Islet of Langerhans (tissue), 1 donor: ENCODE measurements at regions not wholly inside any gene's neighbourhood (a gene's known extent, or its start where the extent isn't known, plus 50 kb on each side); places are given as distances from the start of the nearest gene placed in this dataset.
"Not testable (repeated sequence)": the region's sequence is repeated elsewhere in the genome, so short reads cannot be mapped to it uniquely, and the experiment has no call there.

Source experiments
- FAIRE-seq: peaks from one replicate; lab custom pipeline; 2011; peaks lifted over from hg19 to GRCh38; lab: Jason Lieb, UNC

DNA sequence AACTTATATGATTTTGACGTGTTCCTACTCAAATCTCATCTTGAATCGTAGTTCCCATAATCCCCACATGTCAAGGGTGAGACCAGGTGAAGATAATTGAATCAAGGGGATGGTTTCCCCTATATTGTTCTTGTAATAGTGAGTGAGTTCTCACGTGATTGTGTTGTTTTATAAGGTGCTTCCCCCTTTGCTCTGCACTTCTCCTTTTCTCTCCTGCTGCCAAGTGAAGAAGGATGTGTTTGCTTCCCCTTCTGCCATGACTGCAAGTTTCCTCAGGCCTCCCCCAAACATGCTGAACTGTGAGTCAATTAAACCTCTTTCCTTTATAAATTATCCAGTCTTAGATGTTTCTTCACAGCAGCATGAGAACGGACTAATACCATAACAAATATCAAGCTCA is 83.2 kb downstream of the MANEA start:
- no peak for FAIRE-seq

DNA sequence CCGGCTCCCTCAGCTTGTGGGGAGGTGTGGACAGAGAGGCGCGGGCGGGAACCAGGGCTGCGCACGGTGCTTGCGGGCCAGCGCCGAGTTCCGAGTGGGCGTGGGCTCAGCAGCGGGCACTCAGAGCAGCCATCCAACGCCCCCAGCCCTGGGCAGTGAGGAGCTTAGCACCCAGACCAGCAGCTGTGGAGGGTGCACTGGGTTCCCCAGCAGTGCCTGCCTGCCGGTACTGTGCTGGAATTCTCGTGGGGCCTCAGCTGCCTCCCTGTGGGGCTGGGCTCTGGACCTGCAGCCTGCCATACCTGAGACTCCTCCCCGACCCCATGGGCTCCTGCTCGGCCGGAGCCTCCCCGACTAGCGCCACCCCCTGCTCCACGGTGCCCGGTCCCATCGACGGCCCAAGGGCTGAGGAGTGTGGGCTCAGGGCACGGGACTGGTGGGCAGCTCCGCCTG is 92.7 kb downstream of the MANEA start:
- no peak for FAIRE-seq

DNA sequence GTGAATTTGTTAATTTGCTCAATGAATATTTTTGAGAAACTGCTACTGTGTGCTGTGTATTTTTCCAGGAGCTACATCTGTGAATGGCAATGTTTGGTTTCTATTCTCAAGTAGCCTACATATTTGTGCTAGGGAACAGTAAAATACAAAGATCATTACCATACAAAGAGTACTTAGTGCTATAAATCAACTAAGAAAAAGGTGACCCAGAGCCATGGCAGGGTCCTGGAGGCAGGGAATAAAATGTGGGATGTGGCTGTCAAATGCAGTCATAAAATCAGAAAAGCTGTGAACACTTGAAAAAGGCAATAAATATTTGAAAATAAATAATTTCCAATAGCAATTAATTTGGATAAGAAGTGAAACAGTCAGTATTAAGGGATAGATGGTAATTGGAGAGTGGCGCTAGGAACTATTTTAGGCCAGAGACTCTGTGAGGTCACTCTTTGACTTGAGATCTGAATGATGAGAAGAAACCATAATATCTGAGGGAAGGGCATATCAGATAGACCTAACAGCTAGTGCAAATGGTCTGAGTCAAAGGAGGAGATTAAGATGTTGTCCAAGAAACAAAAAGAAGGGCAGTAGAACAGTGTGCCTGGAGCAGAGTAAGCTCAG is 98.8 kb downstream of the MANEA start:
- FAIRE-seq = no peak

DNA sequence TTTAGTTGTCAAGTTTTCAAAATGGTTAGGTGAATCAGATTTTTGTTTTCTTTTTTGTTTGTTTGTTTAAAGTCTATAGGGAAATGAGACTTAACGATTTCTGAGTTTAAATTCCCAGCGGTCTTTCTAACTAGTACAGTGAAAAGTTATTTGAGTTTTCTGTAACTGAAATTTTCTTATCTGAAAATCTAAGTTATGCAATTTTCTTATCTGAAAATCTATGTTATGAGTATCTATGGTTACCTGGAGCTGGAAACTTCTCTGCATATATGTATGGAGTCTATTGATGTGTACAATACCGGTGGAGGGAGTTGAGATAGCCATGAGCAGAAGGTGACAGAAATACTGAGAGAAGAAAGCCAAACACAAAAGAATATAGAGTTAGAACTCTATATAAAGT is 102.6 kb downstream of the MANEA start:
- FAIRE-seq = no peak

DNA sequence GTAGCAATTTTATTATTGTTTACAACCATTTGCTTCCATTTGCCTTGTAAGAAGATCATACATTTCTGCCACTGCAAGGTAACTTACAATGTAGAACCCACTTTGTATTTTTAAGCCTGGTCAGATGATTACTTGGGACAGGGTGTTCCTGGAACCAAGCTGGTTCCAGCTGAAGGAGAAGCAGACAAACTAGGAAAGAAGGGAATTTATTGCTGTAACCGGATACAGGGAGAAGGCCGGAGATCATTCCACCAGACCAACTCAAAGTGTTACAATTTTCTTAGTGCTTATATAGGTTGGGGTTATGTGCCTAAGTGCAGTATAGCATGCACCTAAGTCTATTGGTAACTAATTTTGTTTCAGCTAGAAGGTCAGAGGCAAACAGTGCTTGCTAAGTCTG is 104.4 kb downstream of the MANEA start:
- no peak for FAIRE-seq

DNA sequence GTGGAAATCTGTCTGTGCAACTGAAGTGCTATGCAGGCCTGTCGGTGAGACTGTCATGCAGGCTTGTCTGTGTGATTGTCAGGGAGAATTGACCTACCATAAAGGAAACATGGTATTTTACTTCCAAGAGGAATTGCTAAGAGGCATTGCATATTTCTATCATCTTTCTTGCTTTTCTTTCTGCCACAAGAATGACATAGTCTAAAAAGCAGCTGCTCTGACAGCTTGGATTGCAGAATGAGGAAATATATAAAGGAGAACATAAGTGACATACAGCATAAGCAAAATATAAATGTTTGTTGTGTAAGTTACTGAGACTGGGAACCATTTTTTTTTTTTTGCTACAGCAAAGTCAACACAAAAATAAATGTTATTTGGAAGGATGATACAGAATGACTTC is 105.1 kb downstream of the MANEA start:
- no peak for FAIRE-seq

DNA sequence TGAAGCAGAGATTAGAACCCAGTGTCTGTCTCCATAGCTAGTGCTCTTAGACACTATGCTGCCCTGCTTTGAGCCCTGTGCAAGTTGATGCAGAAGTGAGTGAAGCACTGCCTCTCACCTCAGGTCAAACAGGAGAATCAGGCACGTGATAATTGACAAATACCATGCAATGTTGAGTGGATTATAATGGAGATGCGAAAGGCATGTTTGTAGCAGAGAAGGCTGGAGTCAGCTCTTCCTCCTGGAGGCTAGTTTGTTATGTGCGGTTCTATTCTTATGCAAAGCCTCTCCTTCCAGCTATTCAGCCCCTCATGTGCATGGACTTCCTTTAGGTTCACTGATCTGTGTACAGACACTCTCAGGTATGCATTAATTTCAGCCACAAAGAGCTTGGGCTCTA is 108.5 kb downstream of the MANEA start:
- no peak for FAIRE-seq

DNA sequence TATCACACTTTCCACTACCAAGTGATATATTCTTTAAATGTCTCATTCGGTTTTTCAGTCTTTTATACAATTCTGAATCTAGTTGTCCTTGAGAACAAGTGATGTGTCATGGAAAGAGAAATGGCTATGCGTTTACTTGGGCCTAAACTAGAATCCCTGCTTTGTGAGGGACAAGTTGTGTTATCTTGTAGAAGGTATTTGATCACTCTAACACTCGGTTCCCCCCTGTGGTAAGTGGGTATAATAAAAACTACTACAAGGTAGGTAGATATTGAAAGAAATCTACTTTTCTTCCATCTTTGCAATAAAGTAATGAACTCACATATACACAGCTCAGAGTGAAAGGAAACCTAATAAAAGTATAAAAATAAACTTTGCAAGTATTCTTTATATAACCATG is 108.9 kb downstream of the MANEA start:
- FAIRE-seq = no peak

DNA sequence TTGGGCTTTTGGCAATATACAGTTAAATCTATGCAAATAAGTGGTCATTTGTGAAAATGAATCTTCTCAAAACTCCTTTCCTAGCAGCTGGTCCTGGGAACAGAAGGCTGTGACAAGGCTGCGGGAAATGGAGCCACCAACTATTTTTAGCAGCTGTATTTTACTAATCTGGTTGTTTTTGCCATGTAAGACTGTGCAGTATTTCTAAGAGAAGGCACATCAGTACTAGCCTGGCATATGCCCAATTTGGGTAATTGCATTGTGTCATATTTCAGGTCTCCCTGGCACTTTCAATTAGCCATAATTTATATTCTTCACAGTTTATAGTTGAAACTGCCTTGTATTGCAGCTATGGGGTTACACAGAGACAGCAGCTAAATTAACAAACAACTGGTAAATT is 109.6 kb downstream of the MANEA start:
- FAIRE-seq = no peak

DNA sequence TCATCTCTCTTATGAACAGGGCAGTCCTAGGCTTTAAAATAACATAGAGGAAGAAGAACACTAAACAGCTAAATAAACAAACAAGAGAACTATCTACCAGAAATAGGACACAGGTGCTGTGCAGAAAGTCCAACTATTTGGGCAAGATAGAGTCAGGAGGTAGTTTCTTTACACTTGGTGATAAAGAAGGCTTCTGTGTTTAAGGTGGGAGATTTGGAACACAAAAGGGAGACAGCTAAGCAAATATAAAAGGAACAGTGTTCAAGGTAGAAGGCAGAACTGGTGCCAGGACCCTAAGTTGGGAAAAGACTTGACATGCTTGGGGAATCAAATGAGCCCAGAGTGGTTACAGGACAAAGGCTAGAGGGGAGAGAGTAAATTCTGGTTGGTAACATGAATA is 110.5 kb downstream of the MANEA start:
- no peak for FAIRE-seq

DNA sequence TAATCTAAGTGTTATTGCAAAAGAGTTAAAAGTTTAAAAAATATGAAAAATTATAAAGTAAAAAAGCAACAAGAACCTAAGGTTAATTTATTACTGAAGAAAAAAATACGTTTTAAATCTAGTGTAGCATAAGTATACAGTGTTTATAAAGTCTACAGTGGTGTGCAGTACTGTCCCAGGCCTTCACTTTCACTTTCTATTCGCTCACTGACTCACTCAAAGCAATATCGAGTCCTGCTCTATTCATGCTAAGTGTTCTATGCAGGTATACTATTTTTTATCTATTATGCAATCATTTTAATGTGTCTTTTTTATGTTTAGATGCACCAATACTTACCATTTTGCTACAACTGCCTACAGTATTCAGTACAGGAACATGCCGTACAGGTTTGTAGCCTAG is 113.0 kb downstream of the MANEA start:
- no peak for FAIRE-seq

DNA sequence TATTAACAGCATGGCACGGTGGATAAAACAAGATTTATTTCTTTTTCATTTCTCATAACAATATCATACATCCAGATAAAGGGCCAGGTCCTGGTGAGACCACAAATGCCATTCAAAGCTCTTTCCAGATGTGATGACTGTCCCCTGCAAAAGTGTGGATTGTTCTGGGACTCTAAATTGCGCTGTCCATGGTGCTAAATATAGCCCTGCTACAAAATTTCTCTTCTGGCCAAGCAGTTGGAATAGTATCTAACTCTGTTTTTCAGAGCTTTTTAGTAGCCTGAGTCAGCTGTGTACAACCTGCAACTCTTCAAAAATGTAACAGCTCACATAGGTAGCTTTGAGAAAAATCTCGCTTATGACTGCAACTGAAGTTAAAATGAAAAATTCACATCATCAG is 115.8 kb downstream of the MANEA start:
- FAIRE-seq = no peak

DNA sequence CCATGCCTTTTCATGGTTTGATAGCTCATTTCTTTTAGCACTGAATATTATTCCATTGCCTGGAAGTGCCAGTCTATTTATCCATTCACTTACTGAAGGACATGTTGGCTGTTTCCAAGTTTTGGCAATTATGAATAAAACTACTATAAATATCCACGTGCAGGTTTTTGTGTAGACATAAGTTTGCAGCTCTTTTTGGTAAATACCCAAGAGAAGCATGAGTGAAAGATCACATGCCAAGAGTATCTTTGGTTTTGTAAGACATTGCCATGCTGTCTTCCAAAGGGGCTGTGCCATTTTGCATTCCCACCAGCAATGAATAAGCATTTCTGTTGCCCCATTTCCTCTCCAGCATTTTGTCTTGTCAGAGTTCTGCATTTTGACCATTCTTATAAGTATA is 120.9 kb downstream of the MANEA start:
- FAIRE-seq = no peak

DNA sequence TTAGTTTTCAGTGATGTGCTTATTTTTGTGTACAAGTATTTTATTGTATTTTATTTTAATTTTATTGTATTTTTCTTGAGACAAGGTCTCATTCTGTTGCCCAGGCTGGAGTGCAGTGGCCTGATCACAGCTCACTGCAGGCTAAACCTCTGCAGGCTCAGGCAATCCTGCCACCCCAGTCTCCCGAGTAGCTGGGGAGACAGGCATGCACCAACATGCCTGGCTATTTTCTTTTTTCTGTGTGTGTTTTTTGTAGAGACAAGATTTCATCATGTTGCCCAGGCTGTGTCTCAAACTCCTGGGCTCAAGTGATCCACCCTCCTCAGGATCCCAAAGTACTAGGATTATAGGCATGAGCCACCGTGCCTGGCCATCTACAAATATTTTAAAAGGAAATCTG is 146.3 kb downstream of the MANEA start:
- FAIRE-seq = no peak

DNA sequence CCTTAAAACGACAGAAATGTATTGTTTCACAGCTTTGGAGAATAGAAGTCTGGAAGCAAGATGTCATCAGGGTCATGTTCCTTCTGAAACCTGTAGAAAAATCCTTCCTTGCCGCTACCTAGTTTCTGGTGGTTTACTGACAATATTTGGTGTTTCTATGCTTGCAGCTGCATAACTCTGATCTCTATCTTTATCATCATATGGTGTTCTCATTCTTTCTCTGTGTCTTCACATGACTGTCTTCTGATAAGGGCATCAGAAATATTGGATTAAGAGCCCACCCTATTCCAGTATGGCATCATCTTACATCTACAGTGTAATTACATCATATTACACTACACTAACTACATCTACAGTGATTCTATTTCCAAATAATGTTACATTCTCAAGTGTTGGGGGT is 148.0 kb downstream of the MANEA start:
- FAIRE-seq = no peak

DNA sequence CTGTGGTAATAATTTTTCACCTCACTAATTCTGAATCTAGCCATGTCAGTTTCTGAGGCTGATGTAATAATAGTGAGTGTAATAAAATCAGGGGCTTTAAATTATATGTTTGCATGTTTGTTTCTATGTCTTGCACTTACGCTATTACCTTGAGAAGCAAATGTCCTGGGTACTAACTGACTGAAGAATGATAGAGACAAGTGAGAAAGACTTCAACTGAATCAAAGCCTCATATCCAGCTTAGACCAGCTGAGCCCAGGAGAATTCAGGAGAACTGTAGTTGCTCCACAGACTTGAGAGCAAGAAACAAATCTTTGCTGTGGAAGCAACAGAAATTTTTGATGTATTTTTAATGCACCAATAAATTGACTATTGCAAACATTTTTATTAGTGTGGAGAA is 162.8 kb downstream of the MANEA start:
- no peak for FAIRE-seq

DNA sequence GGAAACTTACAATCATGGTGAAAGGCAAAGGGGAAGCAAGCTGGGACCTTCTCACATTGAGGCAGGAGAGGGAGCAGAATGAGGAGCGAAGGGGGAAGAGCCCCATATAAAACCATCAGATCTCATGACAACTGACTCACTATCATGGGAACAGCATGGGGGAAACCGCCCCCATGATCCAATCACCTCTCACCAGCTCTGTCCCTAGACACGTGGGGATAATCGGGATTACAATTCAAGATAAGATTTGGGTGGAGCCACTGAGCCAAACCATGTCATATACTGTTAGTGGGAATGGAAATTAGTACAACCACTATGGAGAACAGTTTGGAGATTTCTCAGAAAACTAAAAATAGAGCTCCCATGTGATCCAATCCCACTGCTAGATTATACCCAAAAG is 163.7 kb downstream of the MANEA start:
- FAIRE-seq = no peak

DNA sequence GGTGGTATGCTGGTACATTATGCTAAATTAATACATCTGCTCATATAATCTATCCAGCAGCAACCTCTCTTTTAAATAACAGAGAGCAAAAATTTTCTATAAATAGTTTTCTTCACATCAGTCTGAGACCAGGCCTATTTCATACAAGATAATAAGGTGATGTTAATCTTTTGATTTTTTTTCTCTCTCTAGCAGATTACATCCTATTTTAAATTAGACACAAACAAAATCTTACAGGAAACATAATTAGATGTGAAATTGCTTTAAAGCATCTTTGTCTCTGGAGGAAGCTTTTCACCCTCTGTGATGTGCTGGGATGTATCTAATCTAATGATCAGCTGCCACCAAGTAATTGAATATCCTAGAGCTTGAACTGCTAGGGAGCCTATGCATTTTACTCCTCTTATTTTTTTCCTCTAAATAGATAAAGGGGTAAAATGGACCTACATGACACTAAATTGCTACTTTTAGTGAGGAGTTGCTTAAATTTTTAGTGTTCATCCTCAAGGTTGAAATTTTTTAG is 165.5 kb downstream of the MANEA start:
- FAIRE-seq = no peak

DNA sequence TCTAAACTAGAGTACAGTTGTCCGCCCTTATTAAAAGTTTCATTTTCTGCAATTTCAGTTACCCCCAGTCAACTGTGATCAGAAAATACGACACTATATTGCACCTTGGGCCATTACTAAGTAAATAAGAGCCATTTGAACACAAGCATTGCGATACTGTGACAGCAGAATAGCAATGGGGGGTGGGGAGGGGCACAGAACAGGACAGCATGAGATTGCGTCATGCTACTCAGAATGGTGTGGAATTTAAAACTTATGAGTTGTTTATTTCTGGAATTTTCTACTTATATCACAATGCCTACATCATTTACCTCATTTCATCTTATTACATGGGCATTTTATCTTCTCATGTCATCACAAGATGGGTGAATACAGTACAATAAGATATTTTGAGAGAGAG is 166.3 kb downstream of the MANEA start:
- no peak for FAIRE-seq

DNA sequence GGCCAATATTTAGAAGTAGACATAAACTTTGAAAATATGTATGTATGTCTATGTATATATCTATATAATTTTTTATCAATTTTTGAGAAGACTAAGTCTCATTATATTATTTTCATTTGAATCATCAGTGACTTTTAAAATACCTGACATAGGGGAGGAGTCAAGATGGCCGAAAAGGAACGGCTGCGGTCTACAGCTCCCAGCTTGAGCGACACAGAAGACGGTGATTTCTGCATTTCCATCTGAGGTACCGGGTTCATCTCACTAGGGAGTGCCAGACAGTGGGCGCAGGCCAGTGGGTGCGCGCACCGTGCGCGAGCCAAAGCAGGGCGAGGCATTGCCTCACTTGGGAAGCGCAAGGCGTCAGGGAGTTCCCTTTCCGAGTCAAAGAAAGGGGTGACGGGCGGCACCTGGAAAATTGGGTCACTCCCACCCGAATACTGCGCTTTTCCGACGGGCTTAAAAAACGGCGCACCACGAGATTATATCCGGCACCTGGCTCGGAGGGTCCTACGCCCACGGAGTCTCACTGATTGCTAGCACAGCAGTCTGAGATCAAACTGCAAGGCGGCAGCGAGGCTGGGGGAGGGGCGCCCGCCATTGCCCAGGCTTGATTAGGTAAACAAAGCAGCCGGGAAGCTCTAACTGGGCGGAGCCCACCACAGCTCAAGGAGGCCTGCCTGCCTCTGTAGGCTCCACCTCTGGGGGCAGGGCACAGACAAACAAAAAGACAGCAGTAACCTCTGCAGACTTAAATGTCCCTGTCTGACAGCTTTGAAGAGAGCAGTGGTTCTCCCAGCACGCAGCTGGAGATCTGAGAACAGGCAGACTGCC is 181.1 kb downstream of the MANEA start:
- FAIRE-seq = not testable (repeated sequence)

DNA sequence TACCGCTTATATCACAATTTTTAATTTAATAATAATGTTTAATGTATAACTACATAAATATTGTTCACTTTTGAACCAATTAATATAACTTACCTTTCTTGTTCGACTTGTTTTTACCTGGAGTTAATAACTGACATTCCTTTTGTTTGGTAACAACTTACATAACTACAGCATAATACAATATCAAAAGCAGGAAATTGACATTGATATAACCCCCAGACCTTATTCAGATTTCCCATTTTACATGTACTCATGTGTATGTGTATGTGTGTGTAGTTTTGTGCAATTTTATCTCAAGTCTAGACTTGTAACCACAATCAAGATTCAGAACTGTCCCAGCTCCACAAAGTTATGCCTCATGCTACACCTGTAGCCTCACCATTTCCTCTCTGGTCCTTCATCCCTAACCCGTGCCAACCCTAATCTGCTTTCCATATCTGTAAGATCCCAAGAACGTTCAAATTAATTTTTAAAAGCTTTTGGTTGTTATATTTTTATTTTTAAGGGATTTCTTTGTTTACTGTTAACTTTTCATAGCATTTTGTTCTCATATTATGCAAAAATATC is 190.6 kb downstream of the MANEA start:
- FAIRE-seq = no peak

DNA sequence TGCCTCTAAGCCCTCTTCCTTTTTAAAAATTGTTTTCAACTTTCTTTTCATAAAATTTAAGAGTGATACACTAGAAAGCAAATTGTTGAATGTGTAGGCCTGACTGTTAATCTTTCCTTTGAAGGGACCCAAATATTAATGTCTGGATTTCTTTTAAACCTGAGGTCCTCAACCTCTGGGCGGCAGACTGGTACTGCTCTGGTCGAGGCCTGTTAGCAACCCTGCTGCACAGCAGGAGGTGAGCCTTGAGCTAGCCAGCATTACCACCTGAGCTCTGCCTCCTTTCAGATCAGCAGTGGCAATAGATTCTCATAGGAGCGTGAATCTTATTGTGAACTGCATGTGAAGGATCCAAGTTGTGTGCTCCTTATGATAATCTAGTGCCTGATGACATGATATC is 191.2 kb downstream of the MANEA start:
- FAIRE-seq = no peak

DNA sequence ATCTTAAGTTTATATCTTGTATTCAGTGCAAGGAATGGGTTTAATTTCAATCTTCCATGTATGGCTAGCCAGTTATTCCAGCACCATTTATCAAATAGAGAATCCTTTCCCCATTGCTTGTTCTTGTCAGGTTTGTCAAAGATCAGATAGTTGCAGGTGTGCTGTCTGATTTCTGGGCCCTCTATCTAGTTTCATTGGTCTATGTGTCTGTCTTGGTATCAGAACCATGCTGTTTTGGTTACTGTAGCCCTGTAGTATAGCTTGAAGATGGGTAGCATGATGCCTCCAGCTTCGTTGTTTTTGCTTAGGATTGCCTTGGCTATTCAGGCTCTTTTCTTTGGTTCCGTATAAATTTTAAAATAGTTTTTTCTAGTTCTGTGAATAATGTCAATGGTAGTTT is 200.0 kb downstream of the MANEA start:
- FAIRE-seq = no peak

DNA sequence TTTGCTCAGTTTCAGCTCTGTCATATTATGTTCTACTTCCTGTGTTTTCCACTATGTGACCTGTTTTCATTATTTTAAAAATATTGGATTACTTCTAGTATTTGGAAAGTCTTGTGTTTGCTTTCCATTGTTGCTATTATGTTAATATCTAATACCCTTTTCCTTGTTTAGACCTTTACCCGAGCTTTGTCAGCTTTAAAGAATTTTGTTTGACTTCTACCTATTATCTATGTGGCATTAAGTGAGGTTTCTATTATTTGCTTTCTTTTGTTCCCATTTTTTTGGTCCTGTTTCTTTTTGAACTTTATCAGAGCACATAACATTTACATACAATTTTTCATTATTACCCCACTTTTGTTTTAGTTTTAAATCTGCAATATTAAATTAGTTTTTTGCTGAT is 202.7 kb downstream of the MANEA start:
- FAIRE-seq = no peak
